HCT116 (cell line): ENCODE measurements at regions not wholly inside any gene's neighbourhood (a gene's known extent, or its start where the extent isn't known, plus 50 kb on each side); places are given as distances from the start of the nearest gene placed in this dataset.

Experiments
- CTCF ChIP-seq, 3 experiments: fragments of 200-600 bp in 1 of 3; sonication (generic) in 1 of 3; IDR thresholded peaks in 2 of 3; conservative IDR thresholded peaks in 1 of 3; 2 replicates each; pipeline ENCODE4 v1.5.1; 2012 to 2017; ENCODE audit warnings: low read depth in 2 of 3, low read length in 2 of 3, antibody characterized with exemption in 1 of 3, borderline replicate concordance in 1 of 3, control low read depth in 1 of 3, mild to moderate bottlenecking in 1 of 3, mixed read lengths in 1 of 3, mixed run types in 1 of 3, moderate library complexity in 1 of 3; ENCODE audit not compliant: insufficient read depth in 1 of 3
- EZH2 ChIP-seq: fragments of 200-600 bp; sonication (generic); IDR thresholded peaks from 2 replicates; pipeline ENCODE4 v1.6.1; 2017; ENCODE audit warnings: antibody characterized with exemption, mixed run types
- JUND ChIP-seq: IDR thresholded peaks from 2 replicates; pipeline ENCODE4 v1.6.1; 2012
- POLR2A ChIP-seq: IDR thresholded peaks from 2 replicates; pipeline ENCODE4 v1.7.0; 2011; ENCODE audit warnings: borderline replicate concordance; ENCODE audit not compliant: insufficient read depth, insufficient read length; ENCODE audit errors: extremely low read depth
- REST ChIP-seq: IDR thresholded peaks from 2 replicates; pipeline ENCODE4 v1.6.1; 2012; ENCODE audit warnings: low read depth
- SIN3A ChIP-seq: IDR thresholded peaks from 2 replicates; pipeline ENCODE4 v1.6.1; 2012; ENCODE audit warnings: low read depth
- SRF ChIP-seq: IDR thresholded peaks from 2 replicates; pipeline ENCODE4 v1.6.1; 2012; ENCODE audit warnings: low read depth
- TCF7L2 ChIP-seq: IDR thresholded peaks from 2 replicates; pipeline ENCODE4 v1.7.0; 2011; ENCODE audit warnings: borderline replicate concordance, inconsistent platforms; ENCODE audit not compliant: insufficient read depth, insufficient read length; ENCODE audit errors: extremely low read depth
- YY1 ChIP-seq: IDR thresholded peaks from 2 replicates; pipeline ENCODE4 v1.6.1; 2011; ENCODE audit warnings: low read length, low read depth, moderate library complexity, mild to moderate bottlenecking; ENCODE audit not compliant: insufficient replicate concordance; ENCODE audit errors: extremely low read depth

- TF ChIP-seq CTCF (IDR thresholded peaks at IDR 0.05 in 2 of 3, conservative IDR thresholded peaks at IDR 0.05 in 1 of 3; ENCODE audit: borderline replicate concordance in 1 of 3, insufficient read depth in 1 of 3, low read depth in 2 of 3, low read length in 2 of 3): no peak
- TF ChIP-seq POLR2A: no peak
- no peak for TF ChIP-seq SIN3A
- TF ChIP-seq YY1: no peak
- TF ChIP-seq SRF: no peak
- no peak for TF ChIP-seq EZH2
- TF ChIP-seq JUND: no peak
- no peak for TF ChIP-seq TCF7L2
- TF ChIP-seq REST: no peak
Observed at GRCh38 chr16:85534536-85535351, 78.4 kb upstream of the GSE1 start.
